B cell (primary cell): ENCODE measurements at regions not wholly inside any gene's neighbourhood (a gene's known extent, or its start where the extent isn't known, plus 50 kb on each side); places are given as distances from the start of the nearest gene placed in this dataset.

Experiments
- EZH2 ChIP-seq: IDR thresholded peaks from 2 replicates; pipeline ENCODE4 v1.6.1; 2012; ENCODE audit warnings: borderline replicate concordance, low read depth, mild to moderate bottlenecking, moderate library complexity, low read length; ENCODE audit not compliant: insufficient read depth, poor library complexity, severe bottlenecking
- TF ChIP-seq, protein P1 (sequence below): fragments of 200-600 bp; IDR thresholded peaks from one replicate; pipeline ENCODE4 v1.8.0; 2022; ENCODE audit warnings: antibody characterized with exemption, mild to moderate bottlenecking

DNA sequence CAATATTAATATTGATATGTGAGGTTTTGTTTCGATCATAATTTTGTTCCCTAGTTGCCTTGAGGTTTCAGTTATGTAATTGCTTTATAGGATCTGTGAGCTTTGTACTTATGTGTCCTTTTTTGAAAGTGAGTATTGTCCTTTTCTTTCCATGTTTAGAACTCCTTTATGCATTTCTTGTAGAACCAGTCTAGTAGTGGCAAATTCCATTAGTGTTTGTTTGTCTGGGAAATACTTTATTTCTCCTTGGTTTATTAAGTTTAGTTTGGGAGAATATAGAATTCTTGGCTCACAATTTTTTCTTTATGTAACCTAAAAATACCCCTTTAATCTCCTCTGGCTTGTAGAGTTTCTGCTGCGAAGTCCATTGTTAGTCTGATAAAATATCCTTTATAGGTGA lies 127.5 kb upstream of the KITLG start:
- TF ChIP-seq, protein P1, sequence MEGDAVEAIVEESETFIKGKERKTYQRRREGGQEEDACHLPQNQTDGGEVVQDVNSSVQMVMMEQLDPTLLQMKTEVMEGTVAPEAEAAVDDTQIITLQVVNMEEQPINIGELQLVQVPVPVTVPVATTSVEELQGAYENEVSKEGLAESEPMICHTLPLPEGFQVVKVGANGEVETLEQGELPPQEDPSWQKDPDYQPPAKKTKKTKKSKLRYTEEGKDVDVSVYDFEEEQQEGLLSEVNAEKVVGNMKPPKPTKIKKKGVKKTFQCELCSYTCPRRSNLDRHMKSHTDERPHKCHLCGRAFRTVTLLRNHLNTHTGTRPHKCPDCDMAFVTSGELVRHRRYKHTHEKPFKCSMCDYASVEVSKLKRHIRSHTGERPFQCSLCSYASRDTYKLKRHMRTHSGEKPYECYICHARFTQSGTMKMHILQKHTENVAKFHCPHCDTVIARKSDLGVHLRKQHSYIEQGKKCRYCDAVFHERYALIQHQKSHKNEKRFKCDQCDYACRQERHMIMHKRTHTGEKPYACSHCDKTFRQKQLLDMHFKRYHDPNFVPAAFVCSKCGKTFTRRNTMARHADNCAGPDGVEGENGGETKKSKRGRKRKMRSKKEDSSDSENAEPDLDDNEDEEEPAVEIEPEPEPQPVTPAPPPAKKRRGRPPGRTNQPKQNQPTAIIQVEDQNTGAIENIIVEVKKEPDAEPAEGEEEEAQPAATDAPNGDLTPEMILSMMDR = no peak
- no peak for TF ChIP-seq EZH2
